ENCODE measurements at regions not wholly inside any gene's neighbourhood (a gene's known extent, or its start where the extent isn't known, plus 50 kb on each side); places are given as distances from the start of the nearest gene placed in this dataset.
A peak's percentile ranks its signal among the peaks of the same experiment; 100 is the strongest.

- no peaks in the 10 kb centered on the region for H3K79me2 ChIP-seq (ENCODE audit: control insufficient read depth, insufficient read depth, low read length)
- H3K9me3 ChIP-seq (ENCODE audit: control insufficient read depth, insufficient read depth, low read depth, low read length): no peaks in the 10 kb centered on the region
- H3K27ac ChIP-seq (ENCODE audit: insufficient read depth, low read length): no peak overlapping the region
- H3K4me1 ChIP-seq (ENCODE audit: control insufficient read depth, extremely low read depth, insufficient read depth, low read length): no peaks in the 10 kb centered on the region
- no peak overlapping the region for H3K4me2 ChIP-seq (ENCODE audit: extremely low read depth, insufficient read depth, low read length)
- H3K36me3 ChIP-seq (ENCODE audit: control insufficient read depth, insufficient read depth, low read length): no peaks in the 10 kb centered on the region
- no peaks in the 10 kb centered on the region for H3K27me3 ChIP-seq (ENCODE audit: control insufficient read depth, insufficient read depth, low read length)
- no peaks in the 10 kb centered on the region for H4K20me1 ChIP-seq (ENCODE audit: control insufficient read depth, extremely low read depth, insufficient read depth, low read length)
- H3K9ac ChIP-seq (ENCODE audit: insufficient read depth, low read length): no peak overlapping the region
- TF ChIP-seq CTCF (conservative IDR thresholded peaks at IDR 0.05 in 1 of 2, IDR thresholded peaks at IDR 0.05 in 1 of 2; ENCODE audit: low read depth in 1 of 2, low read length in 2 of 2): no peak
- no peak for TF ChIP-seq EZH2 (IDR thresholded peaks at IDR 0.05; ENCODE audit: low read length, missing control alignments)
- no peak overlapping the region for H3K4me3 ChIP-seq (replicated peaks in 1 of 4; ENCODE audit: control extremely low read depth in 1 of 4, insufficient read depth in 1 of 4, low read depth in 3 of 4, low read length in 4 of 4)
- no peak overlapping the region for H2AFZ ChIP-seq (ENCODE audit: low read length)
- DNase-seq (ENCODE audit: low read depth in 2 of 2): no peak
These were observed 344.0 kb downstream of the HLX start for GRCh38 chr1:221223281-221223680.

- DNase-seq (ENCODE audit: low read depth in 2 of 2): no peak
- Histone ChIP-seq H3K27me3 (ENCODE audit: control insufficient read depth, insufficient read depth, low read length) (no peaks in the 10 kb centered on the region), H3K79me2 (ENCODE audit: control insufficient read depth, insufficient read depth, low read length) (no peaks in the 10 kb centered on the region), H4K20me1 (ENCODE audit: control insufficient read depth, extremely low read depth, insufficient read depth, low read length) (no peaks in the 10 kb centered on the region), H3K4me3 (replicated peaks in 1 of 4; ENCODE audit: control extremely low read depth in 1 of 4, insufficient read depth in 1 of 4, low read depth in 3 of 4, low read length in 4 of 4) (no peak overlapping the region), H3K4me1 (ENCODE audit: control insufficient read depth, extremely low read depth, insufficient read depth, low read length) (no peaks in the 10 kb centered on the region), H3K9ac (ENCODE audit: insufficient read depth, low read length) (no peak overlapping the region), H3K4me2 (ENCODE audit: extremely low read depth, insufficient read depth, low read length) (no peak overlapping the region), H2AFZ (ENCODE audit: low read length) (no peak overlapping the region), H3K9me3 (ENCODE audit: control insufficient read depth, insufficient read depth, low read depth, low read length) (no peaks in the 10 kb centered on the region), H3K27ac (ENCODE audit: insufficient read depth, low read length) (no peak overlapping the region), H3K36me3 (ENCODE audit: control insufficient read depth, insufficient read depth, low read length) (no peaks in the 10 kb centered on the region)
- TF ChIP-seq EZH2 (IDR thresholded peaks at IDR 0.05; ENCODE audit: low read length, missing control alignments) (no peak), CTCF (conservative IDR thresholded peaks at IDR 0.05 in 1 of 2, IDR thresholded peaks at IDR 0.05 in 1 of 2; ENCODE audit: low read depth in 1 of 2, low read length in 2 of 2) (no peak)
These were observed 348.2 kb downstream of the HLX start for GRCh38 chr1:221227460-221227859.

GRCh38 chr1:221227872-221228337, 348.7 kb downstream of the HLX start:
- no peaks in the 10 kb centered on the region for H3K36me3 ChIP-seq (ENCODE audit: control insufficient read depth, insufficient read depth, low read length)
- H2AFZ ChIP-seq (ENCODE audit: low read length): no peak overlapping the region
- no peaks in the 10 kb centered on the region for H3K4me1 ChIP-seq (ENCODE audit: control insufficient read depth, extremely low read depth, insufficient read depth, low read length)
- no peak for TF ChIP-seq EZH2 (IDR thresholded peaks at IDR 0.05; ENCODE audit: low read length, missing control alignments)
- no peak for TF ChIP-seq CTCF (conservative IDR thresholded peaks at IDR 0.05 in 1 of 2, IDR thresholded peaks at IDR 0.05 in 1 of 2; ENCODE audit: low read depth in 1 of 2, low read length in 2 of 2)
- no peak overlapping the region for H3K9ac ChIP-seq (ENCODE audit: insufficient read depth, low read length)
- DNase-seq (ENCODE audit: low read depth in 2 of 2): peak in 1 of 2 donors; percentile 47
- H3K9me3 ChIP-seq (ENCODE audit: control insufficient read depth, insufficient read depth, low read depth, low read length): no peaks in the 10 kb centered on the region
- H3K4me2 ChIP-seq (ENCODE audit: extremely low read depth, insufficient read depth, low read length): no peak overlapping the region
- no peak overlapping the region for H3K4me3 ChIP-seq (replicated peaks in 1 of 4; ENCODE audit: control extremely low read depth in 1 of 4, insufficient read depth in 1 of 4, low read depth in 3 of 4, low read length in 4 of 4)
- H3K79me2 ChIP-seq (ENCODE audit: control insufficient read depth, insufficient read depth, low read length): no peaks in the 10 kb centered on the region
- H4K20me1 ChIP-seq (ENCODE audit: control insufficient read depth, extremely low read depth, insufficient read depth, low read length): no peaks in the 10 kb centered on the region
- H3K27ac ChIP-seq (ENCODE audit: insufficient read depth, low read length): no peak overlapping the region
- no peaks in the 10 kb centered on the region for H3K27me3 ChIP-seq (ENCODE audit: control insufficient read depth, insufficient read depth, low read length)
